Karpas-422 (cell line): ENCODE measurements at regions not wholly inside any gene's neighbourhood (a gene's known extent, or its start where the extent isn't known, plus 50 kb on each side); places are given as distances from the start of the nearest gene placed in this dataset.

Source experiments
- DNase-seq: peaks from one replicate; pipeline ENCODE4 v3.0.0-alpha.2; 2015
- H2AFZ ChIP-seq: fragments of 200-600 bp; sonication (generic); 2 replicates; pipeline ENCODE4 v1.6.1; 2014; ENCODE audit warnings: antibody characterized with exemption, low read length, mixed read lengths
- H3K27ac ChIP-seq: fragments of 200-600 bp; sonication (generic); 2 replicates; pipeline ENCODE4 v1.5.1; 2014; ENCODE audit warnings: mild to moderate bottlenecking, low read length, moderate library complexity
- H3K27me3 ChIP-seq: fragments of 200-600 bp; sonication (generic); 2 replicates; pipeline ENCODE4 v1.6.1; 2014; ENCODE audit warnings: low read length, mixed read lengths
- H3K36me3 ChIP-seq: fragments of 200-600 bp; sonication (generic); 2 replicates; pipeline ENCODE4 v1.6.1; 2014; ENCODE audit warnings: low read length, mixed read lengths; ENCODE audit not compliant: insufficient read depth
- H3K4me1 ChIP-seq: fragments of 200-600 bp; sonication (generic); 2 replicates; pipeline ENCODE4 v1.6.1; 2014; ENCODE audit warnings: mild to moderate bottlenecking, low read length, mixed read lengths
- H3K4me2 ChIP-seq: fragments of 200-600 bp; sonication (generic); 2 replicates; pipeline ENCODE4 v1.6.1; 2014; ENCODE audit warnings: low read length, low read depth, mild to moderate bottlenecking; ENCODE audit not compliant: poor library complexity, severe bottlenecking
- H3K4me3 ChIP-seq: fragments of 200-600 bp; sonication (generic); 2 replicates; pipeline ENCODE4 v1.5.1; 2014; ENCODE audit warnings: mild to moderate bottlenecking, antibody characterized with exemption, low read length, mixed read lengths
- H3K79me2 ChIP-seq: fragments of 200-600 bp; sonication (generic); 2 replicates; pipeline ENCODE4 v1.6.1; 2014; ENCODE audit warnings: mild to moderate bottlenecking, low read length, mixed read lengths
- H3K9ac ChIP-seq: fragments of 200-600 bp; sonication (generic); 2 replicates; pipeline ENCODE4 v1.6.0; 2014; ENCODE audit warnings: low read length
- H3K9me2 ChIP-seq: fragments of 200-600 bp; sonication (generic), shearing (Covaris generic); replicated peaks from 2 replicates; pipeline ENCODE4 v1.6.0; 2014; ENCODE audit warnings: mild to moderate bottlenecking, low read length, moderate library complexity; ENCODE audit not compliant: insufficient read depth
- H3K9me3 ChIP-seq: fragments of 300-700, 200-600 bp; sonication (generic); 2 replicates; pipeline ENCODE4 v1.6.1; 2014; ENCODE audit warnings: low read length, mixed read lengths
- H4K20me1 ChIP-seq: fragments of 200-600 bp; sonication (generic); 2 replicates; pipeline ENCODE4 v1.6.1; 2014; ENCODE audit warnings: mild to moderate bottlenecking, antibody characterized with exemption, low read length, low read depth; ENCODE audit not compliant: insufficient read depth

DNA sequence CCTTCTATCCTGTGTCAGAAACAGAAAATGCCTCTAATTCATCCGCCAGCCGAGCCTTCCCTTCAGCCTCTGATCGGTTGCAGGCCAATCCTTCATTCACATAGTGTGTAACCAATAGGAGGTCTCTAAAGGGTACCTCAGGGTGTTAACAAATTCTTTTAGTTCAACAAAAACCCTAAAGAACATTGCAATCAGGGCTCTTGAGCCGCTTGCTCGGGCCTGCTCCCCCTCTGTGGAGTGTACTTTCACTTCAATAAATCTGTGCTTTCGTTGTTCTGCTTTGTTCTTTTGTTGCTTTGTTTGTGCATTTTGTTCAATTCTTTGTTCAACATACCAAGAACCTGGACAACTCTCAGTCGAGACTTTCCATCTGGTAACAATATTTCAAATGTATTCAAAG lies 366.5 kb downstream of the KCTD12 start:
- no peak overlapping the region for H3K4me3 ChIP-seq
- H4K20me1 ChIP-seq, result no peaks in the 10 kb centered on the region
- no peaks in the 10 kb centered on the region for H3K9me2 ChIP-seq
- 0 out of 2 replicates have a peak, but pooled peaks cover 3% of the 10 kb centered on the region for H3K9me3 ChIP-seq
- H3K27me3 ChIP-seq, result no peaks in the 10 kb centered on the region
- no peaks in the 10 kb centered on the region for H3K4me1 ChIP-seq
- H3K4me2 ChIP-seq, result no peak overlapping the region
- H3K27ac ChIP-seq, result no peak overlapping the region
- H3K9ac ChIP-seq, result no peak overlapping the region
- no peaks in the 10 kb centered on the region for H3K36me3 ChIP-seq
- DNase-seq, result no peak
- no peaks in the 10 kb centered on the region for H3K79me2 ChIP-seq
- H2AFZ ChIP-seq, result no peak overlapping the region

DNA sequence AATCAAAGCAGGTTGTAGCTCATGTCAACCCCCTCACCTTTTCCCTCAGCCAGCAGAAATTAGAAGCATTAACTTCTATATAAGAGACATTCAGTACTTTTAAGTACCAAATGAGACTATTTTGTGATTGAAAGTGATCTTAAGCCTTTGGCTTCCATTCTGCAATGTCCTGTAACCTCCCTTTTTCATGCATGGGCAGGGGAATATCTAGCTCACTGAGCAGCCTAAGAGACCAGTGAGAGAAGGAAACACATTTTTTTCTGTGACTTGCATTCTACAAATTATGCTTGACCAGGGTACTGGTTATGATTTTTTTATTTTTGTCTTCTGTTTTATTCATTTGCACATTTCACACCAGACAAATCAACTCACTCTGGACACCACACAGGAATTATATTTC lies 369.6 kb downstream of the KCTD12 start:
- no peaks in the 10 kb centered on the region for H3K79me2 ChIP-seq
- no peak for DNase-seq
- no peaks in the 10 kb centered on the region for H4K20me1 ChIP-seq
- no peaks in the 10 kb centered on the region for H3K27me3 ChIP-seq
- no peak overlapping the region for H3K4me2 ChIP-seq
- H3K27ac ChIP-seq, result no peak overlapping the region
- no peak overlapping the region for H3K4me3 ChIP-seq
- no peaks in the 10 kb centered on the region for H3K36me3 ChIP-seq
- H3K9ac ChIP-seq, result no peak overlapping the region
- H3K4me1 ChIP-seq, result no peaks in the 10 kb centered on the region
- H3K9me2 ChIP-seq, result no peaks in the 10 kb centered on the region
- no peak overlapping the region for H2AFZ ChIP-seq
- H3K9me3 ChIP-seq, result 0 out of 2 replicates have a peak, but pooled peaks cover 3% of the 10 kb centered on the region

DNA sequence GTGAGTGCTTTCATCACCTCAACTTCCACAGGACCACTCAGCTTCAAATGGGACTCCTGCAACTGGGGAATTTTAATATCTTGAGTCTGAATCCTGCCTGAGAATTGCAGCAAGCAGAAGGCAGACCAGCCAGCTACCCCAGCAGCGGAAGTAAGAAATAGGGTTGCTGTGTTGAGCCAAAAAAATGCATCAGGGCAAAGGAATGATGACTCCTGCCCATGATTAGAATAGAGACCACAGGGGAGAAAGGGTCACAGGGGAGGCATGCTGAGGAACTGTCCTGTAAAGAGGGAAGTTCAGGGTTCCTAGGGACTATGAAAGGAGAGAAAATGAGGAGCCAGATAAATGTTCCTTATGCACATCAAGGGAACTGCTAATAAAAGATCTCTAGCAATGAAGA lies 370.2 kb downstream of the KCTD12 start:
- Histone ChIP-seq H2AFZ (no peak overlapping the region), H3K4me3 (no peak overlapping the region), H3K9ac (no peak overlapping the region), H3K79me2 (no peaks in the 10 kb centered on the region), H3K4me1 (no peaks in the 10 kb centered on the region), H4K20me1 (no peaks in the 10 kb centered on the region), H3K36me3 (no peaks in the 10 kb centered on the region), H3K9me2 (no peaks in the 10 kb centered on the region), H3K4me2 (no peak overlapping the region), H3K27ac (no peak overlapping the region), H3K27me3 (no peaks in the 10 kb centered on the region), H3K9me3 (0 out of 2 replicates have a peak, but pooled peaks cover 3% of the 10 kb centered on the region)
- no peak for DNase-seq

DNA sequence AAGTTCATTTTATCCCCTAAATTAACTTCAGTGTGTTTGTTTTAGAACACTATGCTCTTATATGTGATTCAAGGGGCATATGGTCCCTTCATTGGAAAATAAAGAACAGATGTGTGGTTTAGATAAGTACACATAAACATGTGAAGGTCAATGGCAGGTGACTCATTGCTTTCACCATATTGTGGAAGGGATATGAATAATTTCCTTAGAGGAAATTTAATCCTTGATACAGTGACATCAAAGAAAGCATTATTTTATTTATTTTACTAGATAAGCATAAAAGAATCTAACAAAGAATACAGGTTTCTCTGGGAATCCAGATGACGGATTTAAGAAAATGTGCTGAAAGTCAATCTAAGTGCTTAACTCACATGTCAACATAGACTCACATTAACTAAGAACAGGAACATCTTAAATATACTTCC lies 373.5 kb downstream of the KCTD12 start:
- no peaks in the 10 kb centered on the region for H3K36me3 ChIP-seq
- no peaks in the 10 kb centered on the region for H3K9me3 ChIP-seq
- H4K20me1 ChIP-seq, result no peaks in the 10 kb centered on the region
- H3K79me2 ChIP-seq, result no peaks in the 10 kb centered on the region
- H3K9ac ChIP-seq, result no peak overlapping the region
- H3K9me2 ChIP-seq, result no peaks in the 10 kb centered on the region
- no peaks in the 10 kb centered on the region for H3K27me3 ChIP-seq
- H3K4me1 ChIP-seq, result no peaks in the 10 kb centered on the region
- no peak overlapping the region for H3K4me2 ChIP-seq
- DNase-seq, result no peak
- H3K27ac ChIP-seq, result no peak overlapping the region
- H2AFZ ChIP-seq, result no peak overlapping the region
- H3K4me3 ChIP-seq, result no peak overlapping the region

DNA sequence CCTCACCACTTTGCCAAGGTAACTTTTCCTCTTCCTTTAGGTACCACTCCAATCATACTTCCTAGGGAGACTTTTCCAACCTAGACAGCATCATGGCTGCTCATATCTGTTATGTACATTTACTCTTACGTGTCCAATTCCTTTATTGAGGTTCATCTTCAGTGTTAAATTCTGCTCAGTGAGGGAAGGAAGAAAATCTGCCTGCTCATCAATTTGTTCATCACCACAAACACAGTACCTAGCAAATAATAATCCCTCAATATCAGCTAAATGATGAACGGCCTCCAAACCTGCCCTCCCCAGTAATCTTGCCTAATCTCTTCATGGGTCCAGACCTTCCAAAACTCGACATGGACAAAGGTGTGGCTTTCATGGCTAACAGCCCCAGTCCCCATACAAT lies 380.8 kb downstream of the KCTD12 start:
- no peaks in the 10 kb centered on the region for H3K9me3 ChIP-seq

DNA sequence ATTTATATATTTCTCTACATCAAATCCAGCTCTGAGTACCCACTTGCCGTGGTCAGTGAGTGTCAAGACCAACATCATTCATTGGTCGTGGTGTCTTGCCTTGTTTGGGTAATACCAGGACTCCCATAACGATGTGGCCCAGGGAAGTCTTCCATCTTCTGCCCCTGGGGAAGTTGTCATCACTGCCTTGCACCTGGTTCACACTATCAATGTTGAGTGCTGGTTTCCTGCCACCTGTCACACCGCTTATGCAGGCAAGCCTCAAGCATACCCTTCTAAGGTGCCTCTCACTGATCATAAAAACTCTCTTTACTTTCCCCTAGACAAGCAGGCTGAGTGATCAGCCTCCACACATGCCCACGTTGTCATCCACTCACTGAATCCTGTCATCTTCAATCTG lies 382.4 kb downstream of the KCTD12 start:
- H4K20me1 ChIP-seq, result no peaks in the 10 kb centered on the region
- H3K4me3 ChIP-seq, result no peak overlapping the region
- no peak overlapping the region for H3K9ac ChIP-seq
- H3K4me2 ChIP-seq, result no peak overlapping the region
- H3K27ac ChIP-seq, result no peak overlapping the region
- H3K9me2 ChIP-seq, result no peaks in the 10 kb centered on the region
- H3K79me2 ChIP-seq, result no peaks in the 10 kb centered on the region
- no peak overlapping the region for H2AFZ ChIP-seq
- DNase-seq, result no peak
- H3K36me3 ChIP-seq, result no peaks in the 10 kb centered on the region
- H3K4me1 ChIP-seq, result no peaks in the 10 kb centered on the region
- no peaks in the 10 kb centered on the region for H3K27me3 ChIP-seq
- no peaks in the 10 kb centered on the region for H3K9me3 ChIP-seq

More for the DNA sequence above, 380.8 kb downstream of the KCTD12 start:
- Histone ChIP-seq H3K4me2 (no peak overlapping the region), H3K9me2 (no peaks in the 10 kb centered on the region), H4K20me1 (no peaks in the 10 kb centered on the region), H3K9ac (no peak overlapping the region), H3K36me3 (no peaks in the 10 kb centered on the region), H3K4me1 (no peaks in the 10 kb centered on the region), H3K4me3 (no peak overlapping the region), H2AFZ (no peak overlapping the region), H3K27ac (no peak overlapping the region), H3K79me2 (no peaks in the 10 kb centered on the region), H3K27me3 (no peaks in the 10 kb centered on the region)
- DNase-seq, result no peak

DNA sequence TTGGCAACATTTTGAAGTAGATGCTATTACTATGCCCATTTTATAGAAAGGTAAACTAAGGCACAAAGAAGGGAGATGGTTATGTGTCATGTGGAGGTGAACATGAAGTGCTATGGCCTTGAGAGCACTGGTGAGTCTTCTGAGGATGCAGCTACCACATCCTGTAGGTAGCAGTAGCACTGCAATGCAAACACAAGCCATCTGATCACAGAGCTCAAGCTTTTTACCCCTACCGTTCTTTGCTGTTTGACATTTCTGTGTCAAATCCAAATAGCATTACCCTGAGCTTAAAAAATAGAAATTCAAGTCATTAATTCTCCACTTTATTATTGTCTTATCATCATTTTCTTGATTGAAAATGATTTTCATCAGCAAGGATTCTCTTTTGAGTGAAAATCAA lies 382.9 kb downstream of the KCTD12 start:
- Histone ChIP-seq H3K4me1 (no peaks in the 10 kb centered on the region), H3K4me2 (no peak overlapping the region), H4K20me1 (no peaks in the 10 kb centered on the region), H3K27ac (no peak overlapping the region), H3K9ac (no peak overlapping the region), H3K36me3 (no peaks in the 10 kb centered on the region), H3K4me3 (no peak overlapping the region), H3K9me2 (no peaks in the 10 kb centered on the region), H3K79me2 (no peaks in the 10 kb centered on the region), H3K9me3 (no peaks in the 10 kb centered on the region), H3K27me3 (no peaks in the 10 kb centered on the region), H2AFZ (no peak overlapping the region)
- no peak for DNase-seq

DNA sequence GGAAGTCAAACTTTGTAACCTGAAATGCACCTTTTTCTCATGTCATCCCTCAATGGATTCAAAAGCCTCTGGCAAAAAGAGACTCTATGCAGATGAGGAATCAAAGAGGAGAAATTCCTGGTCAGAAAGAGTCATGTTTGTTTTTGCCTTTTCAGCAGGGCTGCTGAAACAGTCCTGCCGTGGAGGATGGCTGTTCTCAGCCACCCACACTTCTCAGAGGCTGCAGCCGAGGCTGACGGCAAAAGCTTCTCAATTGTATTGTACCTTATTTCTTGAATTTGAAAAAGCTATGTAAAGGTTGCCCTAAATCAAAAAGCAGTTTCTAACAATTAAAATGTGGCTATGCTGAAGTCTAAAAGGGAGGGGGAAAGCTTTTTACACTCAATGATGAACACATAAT lies 385.3 kb downstream of the KCTD12 start:
- H3K4me2 ChIP-seq, result no peak overlapping the region
- H3K9me2 ChIP-seq, result no peaks in the 10 kb centered on the region
- no peaks in the 10 kb centered on the region for H3K4me1 ChIP-seq
- no peaks in the 10 kb centered on the region for H3K79me2 ChIP-seq
- no peak overlapping the region for H2AFZ ChIP-seq
- H4K20me1 ChIP-seq, result no peaks in the 10 kb centered on the region
- no peak for DNase-seq
- H3K27me3 ChIP-seq, result no peaks in the 10 kb centered on the region
- no peak overlapping the region for H3K4me3 ChIP-seq
- no peaks in the 10 kb centered on the region for H3K9me3 ChIP-seq
- no peaks in the 10 kb centered on the region for H3K36me3 ChIP-seq
- H3K27ac ChIP-seq, result no peak overlapping the region
- no peak overlapping the region for H3K9ac ChIP-seq

DNA sequence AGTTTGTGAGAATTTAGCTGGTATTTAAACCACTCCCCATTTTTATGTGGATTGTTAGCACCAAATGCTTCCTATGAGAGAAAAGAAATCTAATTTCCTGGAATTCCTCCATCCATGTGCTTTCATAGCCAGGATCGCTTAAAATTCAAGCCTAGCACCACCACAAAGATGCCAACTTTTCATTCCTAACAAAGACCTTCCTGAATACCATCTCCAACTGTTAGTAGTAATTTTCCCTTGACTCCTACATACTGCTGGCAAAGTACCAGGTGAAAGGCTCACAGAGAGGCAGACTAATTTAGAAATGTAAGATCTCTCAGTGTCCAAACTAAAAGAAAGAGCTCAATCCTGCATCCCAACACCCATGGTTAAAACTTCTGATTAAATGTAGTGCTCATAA lies 386.3 kb downstream of the KCTD12 start:
- no peak overlapping the region for H2AFZ ChIP-seq
- no peaks in the 10 kb centered on the region for H3K79me2 ChIP-seq
- no peak overlapping the region for H3K4me3 ChIP-seq
- H3K27me3 ChIP-seq, result no peaks in the 10 kb centered on the region
- H3K27ac ChIP-seq, result no peak overlapping the region
- H3K4me2 ChIP-seq, result no peak overlapping the region
- no peaks in the 10 kb centered on the region for H4K20me1 ChIP-seq
- no peak for DNase-seq
- H3K36me3 ChIP-seq, result no peaks in the 10 kb centered on the region
- H3K9me2 ChIP-seq, result no peaks in the 10 kb centered on the region
- H3K9me3 ChIP-seq, result no peaks in the 10 kb centered on the region
- H3K9ac ChIP-seq, result no peak overlapping the region
- H3K4me1 ChIP-seq, result no peaks in the 10 kb centered on the region
